ENCODE measurements at regions not wholly inside any gene's neighbourhood (a gene's known extent, or its start where the extent isn't known, plus 50 kb on each side); places are given as distances from the start of the nearest gene placed in this dataset.

DNA sequence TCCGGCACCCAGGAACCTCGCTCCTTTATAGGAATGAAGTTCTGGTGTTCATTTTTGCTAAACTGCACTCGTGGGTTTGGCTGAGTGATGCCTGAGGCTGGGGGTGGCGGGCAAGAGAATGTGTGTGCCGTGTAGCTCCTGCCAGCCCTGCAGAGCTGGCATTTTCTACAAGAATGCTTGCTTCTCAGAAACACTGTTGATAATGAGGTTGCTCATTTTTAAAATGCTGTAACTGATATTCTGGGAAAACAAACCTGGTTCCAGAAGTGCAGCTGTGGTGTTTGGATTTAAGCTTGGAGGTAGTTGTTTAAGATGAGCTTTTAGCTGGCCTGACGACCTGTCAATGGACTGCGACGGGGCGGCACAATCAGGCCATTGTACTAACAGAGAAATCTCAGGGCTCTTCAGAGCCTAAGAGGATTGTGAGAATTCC lies 511.9 kb upstream of the TNP1 start:
- TF ChIP-seq, protein P1, sequence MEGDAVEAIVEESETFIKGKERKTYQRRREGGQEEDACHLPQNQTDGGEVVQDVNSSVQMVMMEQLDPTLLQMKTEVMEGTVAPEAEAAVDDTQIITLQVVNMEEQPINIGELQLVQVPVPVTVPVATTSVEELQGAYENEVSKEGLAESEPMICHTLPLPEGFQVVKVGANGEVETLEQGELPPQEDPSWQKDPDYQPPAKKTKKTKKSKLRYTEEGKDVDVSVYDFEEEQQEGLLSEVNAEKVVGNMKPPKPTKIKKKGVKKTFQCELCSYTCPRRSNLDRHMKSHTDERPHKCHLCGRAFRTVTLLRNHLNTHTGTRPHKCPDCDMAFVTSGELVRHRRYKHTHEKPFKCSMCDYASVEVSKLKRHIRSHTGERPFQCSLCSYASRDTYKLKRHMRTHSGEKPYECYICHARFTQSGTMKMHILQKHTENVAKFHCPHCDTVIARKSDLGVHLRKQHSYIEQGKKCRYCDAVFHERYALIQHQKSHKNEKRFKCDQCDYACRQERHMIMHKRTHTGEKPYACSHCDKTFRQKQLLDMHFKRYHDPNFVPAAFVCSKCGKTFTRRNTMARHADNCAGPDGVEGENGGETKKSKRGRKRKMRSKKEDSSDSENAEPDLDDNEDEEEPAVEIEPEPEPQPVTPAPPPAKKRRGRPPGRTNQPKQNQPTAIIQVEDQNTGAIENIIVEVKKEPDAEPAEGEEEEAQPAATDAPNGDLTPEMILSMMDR (IDR thresholded peaks at IDR 0.05): no peak
- TF ChIP-seq POLR2A (IDR thresholded peaks at IDR 0.05): no peak
- intact Hi-C loops (cut with DNase I): no loop called here
- DNase-seq (no peak), ATAC-seq (no peak)
- no peaks in the 10 kb centered on the region for H3K9me3 ChIP-seq
- no peaks in the 10 kb centered on the region for H3K27me3 ChIP-seq
- H3K27ac ChIP-seq: no peak overlapping the region
- no peaks in the 10 kb centered on the region for H3K4me1 ChIP-seq
- 74% methylated on average over 9 of the region's 9 CpGs for WGBS (ENCODE audit: insufficient coverage, low coverage, low lambda C conversion rate, missing lambda C conversion rate)
- no peaks in the 10 kb centered on the region for H3K36me3 ChIP-seq
- H3K4me3 ChIP-seq: no peak overlapping the region

DNA sequence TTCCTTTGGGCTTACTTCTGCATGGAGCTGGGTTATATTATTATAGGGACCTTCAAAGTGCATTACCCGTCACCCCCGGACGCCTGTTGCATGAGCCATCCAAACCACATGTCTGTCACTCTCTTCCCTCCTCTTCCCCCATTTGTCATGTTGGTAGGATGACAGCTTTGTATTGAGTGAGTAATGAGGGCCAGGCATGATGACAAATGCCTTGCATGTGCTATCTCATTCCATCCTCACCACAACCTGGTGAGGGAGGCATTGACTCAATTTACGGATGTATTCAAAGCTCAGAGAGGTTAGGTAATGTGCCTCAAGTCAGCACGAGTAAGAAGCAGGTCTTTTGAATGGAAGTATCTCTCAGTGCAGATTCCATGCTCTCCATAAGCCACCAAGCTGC lies 510.5 kb upstream of the TNP1 start:
- TF ChIP-seq, protein P1 (IDR thresholded peaks at IDR 0.05): no peak
- no peak for TF ChIP-seq POLR2A (IDR thresholded peaks at IDR 0.05)
- Histone ChIP-seq H3K4me1 (no peaks in the 10 kb centered on the region), H3K9me3 (no peaks in the 10 kb centered on the region), H3K4me3 (no peak overlapping the region), H3K36me3 (no peaks in the 10 kb centered on the region), H3K27ac (no peak overlapping the region), H3K27me3 (no peaks in the 10 kb centered on the region)
- 68% methylated on average over 5 of the region's 5 CpGs for WGBS (ENCODE audit: insufficient coverage, low coverage, low lambda C conversion rate, missing lambda C conversion rate)
- no peak for DNase-seq
- intact Hi-C loops (cut with DNase I): no loop called here
- ATAC-seq: no peak

DNA sequence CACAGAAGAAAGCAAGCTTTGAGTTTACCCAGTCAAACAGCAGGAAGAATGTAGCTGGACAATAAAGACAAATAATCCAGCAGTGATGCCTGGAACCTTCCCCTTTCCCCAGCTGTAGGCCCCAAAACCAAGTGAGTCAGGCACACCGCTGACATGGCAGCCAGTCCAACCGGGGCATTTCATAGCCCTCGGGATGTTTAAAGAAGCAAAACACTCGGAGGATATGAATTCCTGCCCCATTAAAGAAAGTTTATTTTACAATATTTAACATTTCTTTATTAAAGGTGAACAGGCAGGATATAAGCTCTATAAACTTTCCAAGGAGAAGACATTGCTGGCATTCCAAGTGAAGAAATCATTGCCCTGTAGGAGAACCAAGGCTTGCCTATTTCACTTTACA lies 507.6 kb upstream of the TNP1 start:
- H3K36me3 ChIP-seq: no peaks in the 10 kb centered on the region
- no peaks in the 10 kb centered on the region for H3K27me3 ChIP-seq
- intact Hi-C loops (cut with DNase I): no loop called here
- no peak for ATAC-seq
- WGBS (ENCODE audit: insufficient coverage, low coverage, low lambda C conversion rate, missing lambda C conversion rate): 84% methylated on average over 4 of the region's 4 CpGs
- no peaks in the 10 kb centered on the region for H3K9me3 ChIP-seq
- H3K4me1 ChIP-seq: no peaks in the 10 kb centered on the region
- H3K4me3 ChIP-seq: no peak overlapping the region
- TF ChIP-seq, protein P1 (IDR thresholded peaks at IDR 0.05): no peak
- no peak for TF ChIP-seq POLR2A (IDR thresholded peaks at IDR 0.05)
- no peak overlapping the region for H3K27ac ChIP-seq
- no peak for DNase-seq

DNA sequence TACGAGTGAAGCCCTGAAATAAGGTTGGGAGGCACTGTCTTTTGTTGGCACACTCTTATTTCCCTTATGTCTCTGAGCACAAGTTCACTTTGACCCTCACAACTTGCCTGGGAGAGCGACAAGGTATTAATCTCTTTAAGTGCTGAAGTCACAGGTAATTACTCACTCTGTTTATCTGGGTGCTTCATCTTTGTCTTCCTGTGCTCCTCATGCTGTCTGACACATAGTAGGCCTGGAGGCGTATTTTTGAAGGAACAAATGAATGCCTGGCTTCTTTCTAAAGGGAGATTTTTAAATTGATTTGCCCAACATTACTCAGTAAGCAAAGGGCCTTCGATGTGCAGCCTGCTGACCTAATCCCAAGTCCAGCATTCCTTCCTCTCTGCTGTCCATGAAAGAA lies 507.1 kb upstream of the TNP1 start:
- Histone ChIP-seq H3K27ac (no peak overlapping the region), H3K4me3 (no peak overlapping the region), H3K9me3 (no peaks in the 10 kb centered on the region), H3K36me3 (no peaks in the 10 kb centered on the region), H3K27me3 (no peaks in the 10 kb centered on the region), H3K4me1 (no peaks in the 10 kb centered on the region)
- no peak for ATAC-seq
- DNase-seq: no peak
- intact Hi-C loops (cut with DNase I): no loop called here
- WGBS (ENCODE audit: insufficient coverage, low coverage, low lambda C conversion rate, missing lambda C conversion rate): 49% methylated on average over 4 of the region's 4 CpGs
- no peak for TF ChIP-seq POLR2A (IDR thresholded peaks at IDR 0.05)
- TF ChIP-seq, protein P1 (IDR thresholded peaks at IDR 0.05): no peak

DNA sequence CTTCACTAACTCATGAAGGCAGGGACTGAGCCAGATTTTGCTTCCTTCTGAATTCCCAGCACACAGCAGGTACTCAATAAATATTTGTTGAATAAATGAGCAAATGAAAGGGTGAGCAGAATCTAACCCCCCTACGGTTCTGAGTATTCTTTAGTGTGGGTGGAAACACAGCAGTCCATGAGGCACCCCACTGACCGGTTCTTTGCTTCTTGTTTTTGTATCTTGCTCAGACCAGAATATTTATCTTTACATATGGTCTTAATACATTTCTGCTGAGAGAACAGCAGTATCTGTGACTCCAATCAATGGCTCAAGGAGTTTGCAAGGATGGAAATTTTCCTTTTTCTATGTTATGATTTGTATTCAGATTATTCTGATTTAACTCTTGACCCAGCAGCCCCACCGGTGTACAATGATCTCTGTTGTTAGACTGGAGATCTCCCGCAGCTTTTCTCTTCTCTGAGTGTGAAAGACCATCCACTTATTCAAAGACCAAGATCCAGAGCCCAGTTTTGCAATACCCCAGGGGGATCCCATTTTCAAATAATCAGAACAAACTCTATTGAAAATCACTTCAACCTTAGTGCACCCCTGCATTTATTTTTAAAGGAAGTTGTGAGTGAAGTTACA lies 506.5 kb upstream of the TNP1 start:
- WGBS (ENCODE audit: insufficient coverage, low coverage, low lambda C conversion rate, missing lambda C conversion rate): 58% methylated on average over 4 of the region's 4 CpGs
- TF ChIP-seq, protein P1 (IDR thresholded peaks at IDR 0.05): no peak
- no peak for TF ChIP-seq POLR2A (IDR thresholded peaks at IDR 0.05)
- no peak overlapping the region for H3K27ac ChIP-seq
- no peaks in the 10 kb centered on the region for H3K27me3 ChIP-seq
- H3K4me3 ChIP-seq: no peak overlapping the region
- DNase-seq (no peak), ATAC-seq (no peak)
- H3K4me1 ChIP-seq: no peaks in the 10 kb centered on the region
- intact Hi-C loops (cut with DNase I): no loop called here
- no peaks in the 10 kb centered on the region for H3K36me3 ChIP-seq
- H3K9me3 ChIP-seq: no peaks in the 10 kb centered on the region
